ENCODE measurements at regions not wholly inside any gene's neighbourhood (a gene's known extent, or its start where the extent isn't known, plus 50 kb on each side); places are given as distances from the start of the nearest gene placed in this dataset.

- DNase-seq (ENCODE audit: low read depth): no peak
These were observed 117.2 kb downstream of the BANF2 start for GRCh38 chr20:17816804-17817587.

GRCh38 chr20:17811628-17811965 lies 111.8 kb downstream of the BANF2 start:
- no peak for DNase-seq (ENCODE audit: low read depth)

GRCh38 chr20:17810847-17811627 lies 111.3 kb downstream of the BANF2 start:
- no peak for DNase-seq (ENCODE audit: low read depth)

DNA sequence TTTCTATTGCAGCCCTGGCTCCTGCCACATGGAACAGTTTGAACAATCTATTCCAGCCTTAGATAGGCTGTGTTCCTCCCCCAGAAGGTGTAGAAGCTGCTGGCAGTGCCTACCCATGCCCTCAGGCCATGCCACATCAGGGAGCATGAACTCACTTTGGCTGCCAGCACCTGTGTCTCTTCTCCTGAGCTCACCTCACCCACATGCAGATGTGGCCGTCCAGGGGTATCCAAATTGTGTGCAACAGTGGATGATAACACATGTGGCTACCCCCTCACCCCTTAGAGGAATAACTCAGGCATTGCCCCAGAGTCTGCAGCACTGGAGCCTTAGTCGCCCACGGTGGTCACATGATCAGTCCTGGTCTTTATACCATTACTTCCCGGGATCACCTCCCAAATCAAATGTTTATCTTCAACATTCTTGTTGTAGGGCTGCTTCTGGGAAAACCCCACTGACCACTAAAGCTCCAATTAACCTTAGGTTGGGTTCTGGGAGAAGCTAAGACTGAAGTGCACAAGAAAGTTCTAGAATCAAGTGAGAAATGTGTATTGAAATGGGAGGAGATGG lies 110.4 kb downstream of the BANF2 start:
- DNase-seq (ENCODE audit: low read depth): no peak

DNA sequence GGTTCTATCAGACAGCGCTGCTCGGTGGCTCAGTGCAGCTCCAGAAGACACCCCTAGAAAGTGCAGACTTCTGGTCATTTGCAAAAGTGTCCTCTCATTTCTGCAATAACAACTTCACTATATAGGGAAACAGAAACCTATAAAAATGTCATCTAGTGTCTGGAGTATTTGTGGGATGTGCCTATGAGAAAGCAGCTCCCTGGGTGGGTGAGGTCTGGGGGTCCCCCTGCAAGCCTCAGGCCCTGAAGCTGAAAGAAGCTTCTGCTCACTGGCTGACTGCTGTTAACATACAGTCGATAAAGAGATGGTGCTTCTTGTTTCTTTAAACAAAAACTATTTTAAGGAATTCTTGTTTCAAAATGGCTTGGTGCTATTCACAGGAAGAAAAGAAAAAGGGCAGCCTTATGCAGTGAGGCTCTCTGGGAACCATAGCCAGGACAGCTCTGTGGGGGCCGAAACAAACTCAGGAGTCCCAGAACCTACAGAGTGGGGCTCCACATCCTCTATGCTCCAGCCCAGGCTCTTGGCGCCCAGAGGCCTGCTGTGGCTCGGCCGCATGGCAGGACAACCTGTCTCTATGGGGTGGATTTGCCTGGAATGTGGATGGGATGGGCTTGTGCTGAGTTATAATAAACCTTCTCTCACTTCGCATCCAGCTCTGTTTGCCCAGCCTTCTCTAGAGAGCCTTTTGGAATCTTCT lies 109.7 kb downstream of the BANF2 start:
- DNase-seq (ENCODE audit: low read depth): no peak

DNA sequence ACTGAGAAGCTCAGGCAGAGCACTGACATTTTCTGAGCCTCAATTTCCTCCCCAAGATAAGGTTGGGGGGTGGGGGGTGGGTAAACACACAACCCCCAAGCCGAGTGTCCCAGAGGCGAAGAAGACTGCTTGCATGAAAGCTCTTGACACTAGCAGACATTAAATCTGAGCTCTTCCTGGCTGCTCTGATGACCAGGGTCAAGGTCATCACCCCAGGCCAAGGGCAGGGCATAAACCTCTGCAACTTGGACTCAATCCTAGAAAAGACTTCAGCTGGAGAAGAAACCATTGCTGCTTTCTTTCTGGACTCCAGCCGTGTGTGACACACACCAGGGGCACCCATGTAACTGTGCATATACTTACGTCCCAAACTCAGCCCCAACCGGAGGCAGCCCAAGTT lies 109.0 kb downstream of the BANF2 start:
- DNase-seq (ENCODE audit: low read depth): no peak

DNA sequence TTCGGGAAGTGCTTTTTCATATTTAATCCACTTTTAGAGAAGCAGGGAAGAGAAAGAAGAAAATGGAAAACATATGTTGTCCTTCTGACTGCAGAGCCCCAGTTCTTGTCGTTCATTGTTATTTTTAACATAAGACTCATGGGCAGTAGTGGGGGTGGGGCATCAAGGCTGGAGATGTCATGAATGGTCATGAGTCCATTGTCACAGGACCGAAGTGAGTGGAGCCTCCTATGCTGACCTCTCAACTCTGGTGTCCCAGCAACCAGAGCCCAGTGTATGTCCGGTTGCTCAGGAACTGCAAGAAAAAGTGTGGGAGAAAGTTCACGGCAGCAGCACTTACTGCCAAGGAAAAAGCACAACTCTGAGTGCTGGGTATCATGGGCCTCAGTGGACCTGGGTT lies 108.6 kb downstream of the BANF2 start:
- DNase-seq (ENCODE audit: low read depth): peak; percentile 35

GRCh38 chr20:17807651-17808050 lies 107.9 kb downstream of the BANF2 start:
- no peak for DNase-seq (ENCODE audit: low read depth)

DNA sequence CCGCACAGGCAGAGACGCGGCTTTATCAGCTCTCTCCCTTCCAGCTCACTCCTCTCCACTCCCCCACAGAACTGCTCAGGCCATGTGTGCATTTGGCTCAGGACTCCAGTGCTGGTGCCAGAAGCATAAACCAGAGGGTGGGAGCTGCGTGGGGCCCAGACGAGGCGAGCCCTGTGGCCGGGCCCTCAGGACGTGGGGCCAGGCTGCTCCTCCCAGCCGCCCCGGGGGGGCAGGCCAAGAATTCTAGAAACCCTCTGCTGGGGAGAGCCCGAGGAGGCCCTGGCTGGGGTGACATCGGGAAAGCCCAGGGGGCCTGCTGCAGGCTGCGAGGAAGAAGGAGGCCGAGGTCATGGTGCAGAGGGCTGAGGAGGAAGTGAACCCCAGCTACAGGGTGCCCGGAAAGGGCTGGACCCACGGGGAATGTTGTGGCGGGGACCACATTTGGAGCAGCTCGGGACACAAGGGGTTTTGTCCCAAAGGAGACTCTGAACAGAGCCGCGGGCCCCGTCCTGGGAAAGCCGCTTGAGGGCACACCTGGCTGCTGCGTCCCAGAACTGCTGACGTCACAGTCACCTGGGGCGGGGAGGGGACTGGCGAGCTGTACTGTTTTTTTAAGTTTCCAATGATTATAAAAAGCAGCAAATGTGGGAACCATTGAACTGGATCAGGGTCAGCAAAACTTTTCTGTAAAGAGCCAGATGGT lies 107.1 kb downstream of the BANF2 start:
- peak; percentile 50 for DNase-seq (ENCODE audit: low read depth)

- no peak for DNase-seq (ENCODE audit: low read depth)
These were observed 106.3 kb downstream of the BANF2 start for GRCh38 chr20:17806107-17806506.

- DNase-seq (ENCODE audit: low read depth): no peak
These were observed 104.0 kb downstream of the BANF2 start for GRCh38 chr20:17803765-17804164.

GRCh38 chr20:17799575-17800227 lies 99.9 kb downstream of the BANF2 start:
- DNase-seq (ENCODE audit: low read depth): no peak

- no peak for DNase-seq (ENCODE audit: low read depth)
These were observed 98.8 kb downstream of the BANF2 start for GRCh38 chr20:17798601-17799000.

DNA sequence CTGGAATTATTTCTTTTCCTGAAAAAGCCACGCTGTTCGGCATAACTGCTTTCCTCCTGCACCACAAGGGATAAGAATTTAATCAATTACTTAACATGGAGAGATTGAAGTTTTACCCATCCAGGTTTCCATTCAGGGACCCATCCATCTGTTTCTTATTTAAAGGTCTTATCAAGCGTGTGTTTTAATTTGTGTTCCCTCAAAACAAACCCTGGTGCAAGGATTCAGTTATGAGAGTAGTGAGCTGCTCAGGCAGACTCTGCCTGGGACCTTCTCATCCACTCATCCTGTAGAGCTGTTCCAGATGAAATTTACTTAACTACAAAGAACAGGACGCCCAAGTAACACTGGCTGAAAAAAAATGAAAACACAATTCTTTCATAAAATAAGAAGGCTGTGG lies 97.8 kb downstream of the BANF2 start:
- DNase-seq (ENCODE audit: low read depth): no peak

DNA sequence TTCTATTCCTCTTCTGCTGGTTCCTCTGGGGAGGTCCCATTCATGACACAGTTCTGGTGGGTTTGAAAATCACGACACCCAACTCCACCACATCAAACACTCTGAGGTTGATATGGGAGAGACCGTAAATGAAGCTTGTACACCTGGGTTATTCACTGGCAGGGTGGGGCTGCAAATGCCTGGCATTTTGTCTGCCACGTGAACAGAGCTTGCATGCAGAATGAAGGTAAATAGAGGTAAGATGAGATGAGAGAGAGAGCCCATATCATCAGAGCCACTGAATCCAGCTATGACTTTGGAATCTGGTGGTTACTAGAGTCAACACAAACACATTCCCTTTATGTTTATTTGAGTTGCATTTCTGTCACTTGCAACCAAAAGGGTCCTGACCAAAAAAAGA lies 97.4 kb downstream of the BANF2 start:
- no peak for DNase-seq (ENCODE audit: low read depth)

DNA sequence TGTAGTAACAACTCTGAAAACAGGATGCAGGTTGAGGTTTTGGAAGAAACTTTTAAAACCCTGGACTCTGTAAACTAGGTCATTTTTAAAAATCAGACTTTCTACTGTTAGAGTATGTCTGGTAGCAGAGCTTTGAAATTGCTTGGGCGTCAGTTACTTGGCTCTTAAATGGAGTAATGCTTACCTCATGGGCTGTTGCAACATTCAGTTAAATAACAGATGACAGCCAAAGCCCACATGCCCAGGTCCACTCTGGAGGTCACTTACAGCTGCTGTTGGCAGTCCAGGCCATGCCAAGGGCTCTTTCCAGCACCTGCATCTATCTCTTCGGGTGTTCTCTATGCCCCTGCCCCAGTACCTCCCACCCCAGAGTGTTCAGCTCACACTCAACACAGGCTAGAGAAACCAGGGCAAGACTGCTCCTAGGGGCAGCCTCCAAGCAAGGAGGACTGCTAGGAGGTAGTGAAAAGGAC lies 96.4 kb downstream of the BANF2 start:
- peak; percentile 46 for DNase-seq (ENCODE audit: low read depth)

DNA sequence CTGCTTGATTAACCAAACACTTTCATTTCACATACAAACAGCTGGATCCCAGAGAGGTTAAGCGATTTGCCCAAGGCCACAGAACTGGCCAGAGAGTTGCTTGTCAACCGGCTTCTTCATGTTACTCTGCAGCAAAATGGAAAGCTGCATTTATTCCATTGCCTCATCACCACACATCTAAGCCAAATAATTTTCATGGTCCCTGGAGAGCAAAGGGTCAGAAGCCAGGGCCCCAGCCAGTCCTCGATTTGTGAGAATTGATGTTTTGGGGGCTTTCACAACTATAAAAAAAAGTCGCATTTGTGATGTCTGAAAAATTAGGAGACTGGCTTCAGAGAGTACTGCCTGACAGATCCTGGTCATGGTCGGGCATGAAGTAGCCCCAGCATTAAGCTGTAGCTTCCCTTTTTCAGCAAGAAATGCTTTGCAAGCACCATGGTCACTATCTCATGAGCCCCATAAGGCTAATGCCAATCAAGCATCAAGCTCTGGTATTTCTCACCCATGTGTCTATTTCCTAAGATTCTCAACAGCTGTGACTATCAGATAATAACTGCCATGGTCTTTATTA lies 95.8 kb downstream of the BANF2 start:
- DNase-seq (ENCODE audit: low read depth): no peak

GRCh38 chr20:17795003-17795402 lies 95.2 kb downstream of the BANF2 start:
- DNase-seq (ENCODE audit: low read depth): no peak

DNA sequence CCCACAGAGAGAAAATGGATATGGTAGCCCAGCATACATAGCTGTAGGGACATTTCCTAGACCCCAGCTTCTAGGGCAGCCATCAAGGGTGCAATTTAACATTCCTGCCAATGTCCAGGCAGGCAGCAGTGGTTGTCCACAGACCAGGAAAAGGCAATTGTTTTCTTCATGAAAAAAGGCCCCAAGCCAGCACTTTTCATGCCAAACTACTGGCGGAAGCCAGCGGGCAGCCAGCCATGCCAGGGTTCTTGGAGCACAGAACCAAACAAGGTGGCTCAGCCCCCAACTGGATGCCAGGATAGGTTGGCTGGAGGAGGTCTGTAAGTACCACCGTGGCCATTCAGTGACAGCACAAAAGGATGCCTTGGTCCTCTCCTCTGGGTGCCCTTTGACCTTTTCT lies 94.6 kb downstream of the BANF2 start:
- no peak for DNase-seq (ENCODE audit: low read depth)

GRCh38 chr20:17793986-17794385 lies 94.2 kb downstream of the BANF2 start:
- DNase-seq (ENCODE audit: low read depth): no peak

GRCh38 chr20:17790296-17790695 lies 90.5 kb downstream of the BANF2 start:
- no peak for DNase-seq (ENCODE audit: low read depth)

Data from GM04504 (cell line).